Amniotic stem cell (primary cell): ENCODE measurements at regions not wholly inside any gene's neighbourhood (a gene's known extent, or its start where the extent isn't known, plus 50 kb on each side); places are given as distances from the start of the nearest gene placed in this dataset.
"Not testable (repeated sequence)": the region's sequence is repeated elsewhere in the genome, so short reads cannot be mapped to it uniquely, and the experiment has no call there.

Source experiments
- DNase-seq: peaks from one replicate; lab custom pipeline; 2025; lab: John Stamatoyannopoulos, UW

- DNase-seq, result peak; percentile 30
These were observed 284.5 kb downstream of the HTR1B start for GRCh38 chr6:77178821-77179220.

- no peak for DNase-seq
These were observed 285.8 kb downstream of the HTR1B start for GRCh38 chr6:77177470-77177869.

- no peak for DNase-seq
These were observed 289.7 kb downstream of the HTR1B start for GRCh38 chr6:77173472-77174074.

GRCh38 chr6:77172578-77172977 lies 290.7 kb downstream of the HTR1B start:
- DNase-seq, result no peak

GRCh38 chr6:77159730-77160129 lies 303.6 kb downstream of the HTR1B start:
- DNase-seq, result no peak

GRCh38 chr6:77151241-77151640 lies 312.1 kb downstream of the HTR1B start:
- DNase-seq, result no peak

GRCh38 chr6:77150736-77151135 lies 312.6 kb downstream of the HTR1B start:
- DNase-seq, result no peak

GRCh38 chr6:77145244-77145643 lies 318.0 kb downstream of the HTR1B start:
- no peak for DNase-seq

- DNase-seq, result no peak
These were observed 319.4 kb downstream of the HTR1B start for GRCh38 chr6:77143659-77144447.

- no peak for DNase-seq
These were observed 327.2 kb downstream of the HTR1B start for GRCh38 chr6:77136086-77136485.

- DNase-seq, result no peak
These were observed 330.3 kb downstream of the HTR1B start for GRCh38 chr6:77133031-77133430.

- DNase-seq, result no peak
These were observed 331.9 kb downstream of the HTR1B start for GRCh38 chr6:77131426-77131825.

- no peak for DNase-seq
These were observed 338.7 kb downstream of the HTR1B start for GRCh38 chr6:77124604-77125003.

GRCh38 chr6:77123527-77123926 lies 339.8 kb downstream of the HTR1B start:
- DNase-seq, result no peak

GRCh38 chr6:77106992-77107391 lies 356.3 kb downstream of the HTR1B start:
- DNase-seq, result no peak

GRCh38 chr6:77105091-77105490 lies 358.2 kb downstream of the HTR1B start:
- DNase-seq, result no peak

- no peak for DNase-seq
These were observed 365.4 kb downstream of the HTR1B start for GRCh38 chr6:77097940-77098339.

GRCh38 chr6:77095936-77096627 lies 367.2 kb downstream of the HTR1B start:
- no peak for DNase-seq

GRCh38 chr6:77094821-77095220 lies 368.5 kb downstream of the HTR1B start:
- DNase-seq, result no peak

GRCh38 chr6:77092971-77093370 lies 370.3 kb downstream of the HTR1B start:
- no peak for DNase-seq

- DNase-seq, result no peak
These were observed 373.5 kb downstream of the HTR1B start for GRCh38 chr6:77089776-77090175.

GRCh38 chr6:77087794-77088318 lies 375.4 kb downstream of the HTR1B start:
- not testable (repeated sequence) for DNase-seq
